ENCODE measurements at regions not wholly inside any gene's neighbourhood (a gene's known extent, or its start where the extent isn't known, plus 50 kb on each side); places are given as distances from the start of the nearest gene placed in this dataset.

- no peak for TF ChIP-seq CTCF (IDR thresholded peaks at IDR 0.05)
- TF ChIP-seq POLR2AphosphoS5 (IDR thresholded peaks at IDR 0.05; ENCODE audit: low read depth, low read length), result no peak
Measured at GRCh38 chr11:92510591-92510990, 286.0 kb downstream of the FAT3 start.

Data from Panc1 (cell line).